ENCODE measurements at regions not wholly inside any gene's neighbourhood (a gene's known extent, or its start where the extent isn't known, plus 50 kb on each side); places are given as distances from the start of the nearest gene placed in this dataset.
"Not testable (repeated sequence)": the region's sequence is repeated elsewhere in the genome, so short reads cannot be mapped to it uniquely, and the experiment has no call there.

DNA sequence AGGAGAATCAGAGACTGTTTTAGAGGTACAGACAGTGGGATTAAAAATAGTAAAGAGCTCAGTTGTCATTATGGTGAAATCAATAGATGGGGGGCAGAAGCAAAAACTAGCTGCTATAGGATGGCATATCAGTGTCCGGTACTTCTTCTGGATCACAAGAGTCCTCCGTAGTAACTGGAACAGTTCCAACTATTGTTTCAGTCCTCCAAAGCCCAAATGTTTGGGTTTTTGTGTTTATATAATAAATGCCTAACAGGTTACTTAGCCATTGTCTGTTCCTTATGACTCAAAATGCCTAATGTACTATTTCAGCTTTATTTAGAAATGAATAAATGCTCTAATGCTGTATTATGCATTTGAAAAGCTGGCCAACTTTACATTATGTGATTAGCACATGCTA, 401.2 kb downstream of the PTH2R start:
- no peaks in the 10 kb centered on the region for H4K20me1 ChIP-seq (ENCODE audit: insufficient read depth, low read length)
- ChIA-PET CTCF (ENCODE audit: unreplicated experiment) (no interaction called here), POLR2A (no interaction called here)
- H3K79me2 ChIP-seq (ENCODE audit: insufficient read depth, low read depth, low read length): no peaks in the 10 kb centered on the region
- H3K9me2 ChIP-seq (ENCODE audit: insufficient read depth, low read length): no peaks in the 10 kb centered on the region
- BruUV-seq (replicated peaks): no TSS peak
- TF ChIP-seq, protein P1, sequence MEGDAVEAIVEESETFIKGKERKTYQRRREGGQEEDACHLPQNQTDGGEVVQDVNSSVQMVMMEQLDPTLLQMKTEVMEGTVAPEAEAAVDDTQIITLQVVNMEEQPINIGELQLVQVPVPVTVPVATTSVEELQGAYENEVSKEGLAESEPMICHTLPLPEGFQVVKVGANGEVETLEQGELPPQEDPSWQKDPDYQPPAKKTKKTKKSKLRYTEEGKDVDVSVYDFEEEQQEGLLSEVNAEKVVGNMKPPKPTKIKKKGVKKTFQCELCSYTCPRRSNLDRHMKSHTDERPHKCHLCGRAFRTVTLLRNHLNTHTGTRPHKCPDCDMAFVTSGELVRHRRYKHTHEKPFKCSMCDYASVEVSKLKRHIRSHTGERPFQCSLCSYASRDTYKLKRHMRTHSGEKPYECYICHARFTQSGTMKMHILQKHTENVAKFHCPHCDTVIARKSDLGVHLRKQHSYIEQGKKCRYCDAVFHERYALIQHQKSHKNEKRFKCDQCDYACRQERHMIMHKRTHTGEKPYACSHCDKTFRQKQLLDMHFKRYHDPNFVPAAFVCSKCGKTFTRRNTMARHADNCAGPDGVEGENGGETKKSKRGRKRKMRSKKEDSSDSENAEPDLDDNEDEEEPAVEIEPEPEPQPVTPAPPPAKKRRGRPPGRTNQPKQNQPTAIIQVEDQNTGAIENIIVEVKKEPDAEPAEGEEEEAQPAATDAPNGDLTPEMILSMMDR (conservative IDR thresholded peaks at IDR 0.05; ENCODE audit: low read length): no peak
- TF ChIP-seq EZH2phosphoT487 (IDR thresholded peaks at IDR 0.05; ENCODE audit: borderline replicate concordance, low read depth, low read length): no peak
- no peak for DNase-seq (ENCODE audit: low spot score)
- no peak overlapping the region for H3K4me2 ChIP-seq (ENCODE audit: low read length)
- no peak overlapping the region for H3K4me3 ChIP-seq (ENCODE audit: low read depth, low read length, poor library complexity, severe bottlenecking)
- no peak overlapping the region for H3K27ac ChIP-seq (ENCODE audit: low read depth, low read length, poor library complexity, severe bottlenecking)
- H3K4me1 ChIP-seq (ENCODE audit: insufficient read depth, low read length, poor library complexity, severe bottlenecking): no peaks in the 10 kb centered on the region
- H3K36me3 ChIP-seq (ENCODE audit: insufficient read depth, low read length): no peaks in the 10 kb centered on the region
- H2AFZ ChIP-seq (ENCODE audit: low read length): no peak overlapping the region
- intact Hi-C loops (cut with micrococcal nuclease; ENCODE audit: unreplicated experiment): no loop called here
- no peaks in the 10 kb centered on the region for H3K9me3 ChIP-seq (ENCODE audit: low read length)

DNA sequence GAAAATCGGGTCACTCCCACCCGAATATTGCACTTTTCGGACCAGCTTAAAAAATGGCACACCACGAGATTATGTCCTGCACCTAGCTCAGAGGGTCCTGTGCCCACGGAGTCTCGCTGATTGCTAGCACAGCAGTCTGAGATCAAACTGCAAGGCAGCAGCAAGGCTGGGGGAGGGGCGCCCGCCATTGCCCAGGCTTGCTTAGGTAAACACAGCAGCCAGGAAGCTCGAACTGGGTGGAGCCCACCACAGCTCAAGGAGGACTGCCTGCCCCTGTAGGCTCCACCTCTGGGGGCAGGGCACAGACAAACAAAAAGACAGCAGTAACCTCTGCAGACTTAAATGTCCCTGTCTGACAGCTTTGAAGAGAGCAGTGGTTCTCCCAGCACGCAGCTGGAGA, 405.3 kb downstream of the PTH2R start:
- H3K9me2 ChIP-seq (ENCODE audit: insufficient read depth, low read length); H3K4me3 ChIP-seq (ENCODE audit: low read depth, low read length, poor library complexity, severe bottlenecking); CTCF ChIA-PET (ENCODE audit: unreplicated experiment); H3K4me1 ChIP-seq (ENCODE audit: insufficient read depth, low read length, poor library complexity, severe bottlenecking); H3K79me2 ChIP-seq (ENCODE audit: insufficient read depth, low read depth, low read length); H4K20me1 ChIP-seq (ENCODE audit: insufficient read depth, low read length); H2AFZ ChIP-seq (ENCODE audit: low read length); H3K36me3 ChIP-seq (ENCODE audit: insufficient read depth, low read length); DNase-seq (ENCODE audit: low spot score); POLR2A ChIA-PET; H3K4me2 ChIP-seq (ENCODE audit: low read length); intact Hi-C loops (cut with micrococcal nuclease; ENCODE audit: unreplicated experiment); H3K27ac ChIP-seq (ENCODE audit: low read depth, low read length, poor library complexity, severe bottlenecking); BruUV-seq (replicated peaks); H3K9me3 ChIP-seq (ENCODE audit: low read length): not testable (repeated sequence)

DNA sequence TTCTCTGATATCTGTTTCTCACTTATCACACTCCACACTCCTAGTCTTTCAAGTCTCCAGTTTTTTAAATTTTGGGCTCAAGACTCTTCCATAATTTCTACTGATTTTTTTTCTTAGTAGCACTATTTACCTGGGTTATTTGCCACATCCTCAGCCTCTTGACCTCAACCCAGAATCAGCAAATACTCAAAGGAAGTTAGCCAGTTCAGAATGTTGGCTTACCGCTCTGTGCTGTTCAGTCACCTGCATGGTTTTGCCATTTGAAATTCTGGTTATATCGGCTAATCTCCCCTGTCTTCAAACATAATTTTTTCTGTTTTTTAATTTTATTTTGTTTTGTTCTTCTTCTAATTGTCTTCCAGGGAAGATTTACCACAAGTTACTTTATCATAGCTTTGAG, 412.6 kb downstream of the PTH2R start:
- Histone ChIP-seq H3K4me2 (ENCODE audit: low read length) (no peak overlapping the region), H3K79me2 (ENCODE audit: insufficient read depth, low read depth, low read length) (no peaks in the 10 kb centered on the region), H3K9me2 (ENCODE audit: insufficient read depth, low read length) (no peaks in the 10 kb centered on the region), H3K4me3 (ENCODE audit: low read depth, low read length, poor library complexity, severe bottlenecking) (no peak overlapping the region), H3K4me1 (ENCODE audit: insufficient read depth, low read length, poor library complexity, severe bottlenecking) (no peaks in the 10 kb centered on the region), H4K20me1 (ENCODE audit: insufficient read depth, low read length) (no peaks in the 10 kb centered on the region), H3K9me3 (ENCODE audit: low read length) (no peaks in the 10 kb centered on the region), H3K36me3 (ENCODE audit: insufficient read depth, low read length) (no peaks in the 10 kb centered on the region), H3K27ac (ENCODE audit: low read depth, low read length, poor library complexity, severe bottlenecking) (no peak overlapping the region), H2AFZ (ENCODE audit: low read length) (no peak overlapping the region)
- TF ChIP-seq EZH2phosphoT487 (IDR thresholded peaks at IDR 0.05; ENCODE audit: borderline replicate concordance, low read depth, low read length): no peak
- TF ChIP-seq, protein P1 (conservative IDR thresholded peaks at IDR 0.05; ENCODE audit: low read length): no peak
- DNase-seq (ENCODE audit: low spot score): no peak
- intact Hi-C loops (cut with micrococcal nuclease; ENCODE audit: unreplicated experiment): no loop called here
- ChIA-PET POLR2A (no interaction called here), CTCF (ENCODE audit: unreplicated experiment) (no interaction called here)
- BruUV-seq (replicated peaks): no TSS peak
